ENCODE measurements at regions not wholly inside any gene's neighbourhood (a gene's known extent, or its start where the extent isn't known, plus 50 kb on each side); places are given as distances from the start of the nearest gene placed in this dataset.
"Not testable (repeated sequence)": the region's sequence is repeated elsewhere in the genome, so short reads cannot be mapped to it uniquely, and the experiment has no call there.

- 76 to 84% (median 79%) methylated on average over 6 of the region's 6 CpGs for WGBS, 4 donors
- no peak overlapping the region for H3K4me3 ChIP-seq
- intact Hi-C loops (cut with DNase I): no loop called here
Observed at GRCh38 chr13:111493468-111493867, 173.0 kb downstream of the TEX29 start.

GRCh38 chr13:111494641-111495040, 174.2 kb downstream of the TEX29 start:
- Histone ChIP-seq H3K27me3 (peaks cover 0 to 10% (median 0%) of the 10 kb centered on the region in 9 donors), H3K36me3 (no peaks in the 10 kb centered on the region), H3K4me3 (no peak overlapping the region), H3K9me3 (peaks cover 0 to 11% (median 2%) of the 10 kb centered on the region in 12 donors), H3K4me1 (no peaks in the 10 kb centered on the region), H3K27ac (no peak overlapping the region)
- intact Hi-C loops (cut with DNase I): no loop called here
- WGBS, 4 donors: 81 to 88% (median 86%) methylated on average over 12 of the region's 12 CpGs
- TF ChIP-seq CTCF (IDR thresholded peaks at IDR 0.05): no peak
- TF ChIP-seq POLR2A (IDR thresholded peaks at IDR 0.05): no peak
- ATAC-seq: no peak
- no peak for DNase-seq

More at GRCh38 chr13:111493468-111493867, 173.0 kb downstream of the TEX29 start:
- H3K27me3 ChIP-seq: peaks cover 0 to 10% (median 0%) of the 10 kb centered on the region in 9 donors
- ATAC-seq: no peak
- H3K4me1 ChIP-seq: no peaks in the 10 kb centered on the region
- H3K27ac ChIP-seq: no peak overlapping the region
- DNase-seq: no peak
- peaks cover 0 to 11% (median 2%) of the 10 kb centered on the region in 12 donors for H3K9me3 ChIP-seq
- H3K36me3 ChIP-seq: no peaks in the 10 kb centered on the region
- TF ChIP-seq CTCF (IDR thresholded peaks at IDR 0.05): no peak
- TF ChIP-seq POLR2A (IDR thresholded peaks at IDR 0.05): no peak

GRCh38 chr13:111501596-111502535, 181.4 kb downstream of the TEX29 start:
- 78 to 84% (median 83%) methylated on average over 13 to 16 of the region's 16 CpGs for WGBS, 4 donors
- H3K27me3 ChIP-seq: peaks cover 0 to 30% (median 5%) of the 10 kb centered on the region in 9 donors

GRCh38 chr13:111502957-111503356, 182.5 kb downstream of the TEX29 start:
- H3K36me3 ChIP-seq: no peaks in the 10 kb centered on the region
- peaks cover 0 to 11% (median 0%) of the 10 kb centered on the region in 12 donors for H3K9me3 ChIP-seq
- TF ChIP-seq CTCF (IDR thresholded peaks at IDR 0.05) (no peak), POLR2A (IDR thresholded peaks at IDR 0.05) (no peak)
- intact Hi-C loops (cut with DNase I): no loop called here
- H3K4me1 ChIP-seq: no peaks in the 10 kb centered on the region
- WGBS, 4 donors: 61 to 74% (median 64%) methylated on average over 6 of the region's 6 CpGs
- no peak for DNase-seq
- no peak for ATAC-seq
- H3K27ac ChIP-seq: no peak overlapping the region
- H3K4me3 ChIP-seq: no peak overlapping the region
- peaks cover 0 to 34% (median 5%) of the 10 kb centered on the region in 9 donors for H3K27me3 ChIP-seq

More at GRCh38 chr13:111501596-111502535, 181.4 kb downstream of the TEX29 start:
- H3K27ac ChIP-seq; H3K4me3 ChIP-seq; H3K4me1 ChIP-seq; H3K36me3 ChIP-seq; DNase-seq; ATAC-seq; intact Hi-C loops (cut with DNase I): not testable (repeated sequence)
- peaks cover 0 to 11% (median 0%) of the 10 kb centered on the region in 12 donors for H3K9me3 ChIP-seq
